GM12878 (cell line): ENCODE measurements at regions not wholly inside any gene's neighbourhood (a gene's known extent, or its start where the extent isn't known, plus 50 kb on each side); places are given as distances from the start of the nearest gene placed in this dataset.

Source experiments
- ATAC-seq: fragments of 200-7000 bp; cut with Tn5 transposase; 3 replicates; pipeline ENCODE4 v1.9.1; 2020; ENCODE audit warnings: mild to moderate bottlenecking, moderate library complexity
- BruUV-seq: library from RNA; stranded (reverse); fragments of 400-500 nt; replicated peaks from 2 replicates; lab custom pipeline; 2021; lab: Mats Ljungman, UMichigan
- CTCF ChIA-PET: fragments of 300-600 bp; sonication (Branson Sonifier 250); formaldehyde crosslinking; extraction: SDS; loops from one replicate; lab custom pipeline; 2021; ENCODE audit warnings: inconsistent platforms; lab: Yijun Ruan, JAX
- POLR2A ChIA-PET: fragments of 350-600 bp; formaldehyde crosslinking; extraction: SDS; loops from one replicate; lab custom pipeline; 2021; ENCODE audit warnings: inconsistent platforms; lab: Charles Lee
- RAD21 ChIA-PET: fragments of 300-600 bp; sonication (Branson Sonifier 250); formaldehyde crosslinking; loops from one replicate; lab custom pipeline; 2023; ENCODE audit warnings: antibody characterized with exemption; ENCODE audit not compliant: unreplicated experiment; lab: Charles Lee
- SMC1A ChIA-PET: fragments of 300-600 bp; sonication (Branson Sonifier 250); formaldehyde crosslinking; loops from one replicate; lab custom pipeline; 2023; ENCODE audit not compliant: unreplicated experiment, uncharacterized antibody; lab: Charles Lee
- DNase-seq: peaks from one replicate; pipeline ENCODE4 v3.0.0-alpha.2; 2011; ENCODE audit warnings: low read depth, low spot score
- FAIRE-seq: peaks from 3 replicates; lab custom pipeline; 2011; peaks lifted over from hg19 to GRCh38; lab: Jason Lieb, UNC
- H2AFZ ChIP-seq: 2 replicates; pipeline ENCODE4 v1.6.0; 2011; ENCODE audit warnings: low read depth, low read length, control low read depth; ENCODE audit not compliant: control insufficient read depth
- H3K27ac ChIP-seq: 2 replicates; pipeline ENCODE4 v1.5.1; 2011; ENCODE audit warnings: control low read depth; ENCODE audit not compliant: control insufficient read depth, insufficient read depth
- H3K27me3 ChIP-seq, 2 experiments: replicated peaks in 1 of 2; 2 replicates each; pipeline versions ENCODE4 v1.6.0 to v1.6.1; 2011; ENCODE audit warnings: low read length in 1 of 2; ENCODE audit not compliant: control insufficient read depth in 2 of 2, insufficient read depth in 2 of 2
- H3K36me3 ChIP-seq, 2 experiments: 2 replicates each; pipeline ENCODE4 v1.5.1; 2011; ENCODE audit warnings: low read length in 1 of 2; ENCODE audit not compliant: control insufficient read depth in 2 of 2, insufficient read depth in 2 of 2
- H3K4me1 ChIP-seq: 2 replicates; pipeline ENCODE4 v1.6.1; 2011; ENCODE audit warnings: mild to moderate bottlenecking, low read length, moderate library complexity, mixed read lengths; ENCODE audit not compliant: control insufficient read depth, insufficient read depth
- H3K4me2 ChIP-seq: 2 replicates; pipeline ENCODE4 v1.6.0; 2011; ENCODE audit warnings: control low read depth; ENCODE audit not compliant: control insufficient read depth, insufficient read depth
- H3K4me3 ChIP-seq: fragments of 200-600 bp; sonication (generic); 2 replicates; pipeline ENCODE4 v1.5.1; 2016
- H3K79me2 ChIP-seq: 2 replicates; pipeline ENCODE4 v1.6.0; 2011; ENCODE audit warnings: low read length; ENCODE audit not compliant: control insufficient read depth, insufficient read depth
- H3K9ac ChIP-seq: 2 replicates; pipeline ENCODE4 v1.8.0; 2011; ENCODE audit warnings: low read length, control low read depth, mixed read lengths; ENCODE audit not compliant: control insufficient read depth, insufficient read depth
- H3K9me3 ChIP-seq: replicated peaks from 3 replicates; pipeline ENCODE4 v1.5.1; 2011; ENCODE audit warnings: mild to moderate bottlenecking, low read length; ENCODE audit not compliant: control insufficient read depth, insufficient read depth
- H4K20me1 ChIP-seq: 2 replicates; pipeline ENCODE4 v1.6.0; 2011; ENCODE audit not compliant: control insufficient read depth, insufficient read depth
- ATF7 ChIP-seq: fragments of 450-650 bp; IDR thresholded peaks from 2 replicates; pipeline ENCODE4 v1.6.1; 2016; ENCODE audit warnings: low read depth, mild to moderate bottlenecking
- GATAD2B ChIP-seq: fragments of 450-650 bp; conservative IDR thresholded peaks from 2 replicates; pipeline ENCODE4 v1.6.1; 2017; ENCODE audit warnings: low read depth, mild to moderate bottlenecking, moderate library complexity
- IKZF1 ChIP-seq: fragments of 450-650 bp; conservative IDR thresholded peaks from 2 replicates; pipeline ENCODE4 v1.6.1; 2017; ENCODE audit warnings: antibody characterized with exemption, mild to moderate bottlenecking
- KAT2A ChIP-seq: conservative IDR thresholded peaks from 2 replicates; pipeline ENCODE4 v1.6.1; 2011; ENCODE audit warnings: low read depth, low read length; ENCODE audit not compliant: control insufficient read depth
- MEF2B ChIP-seq: fragments of 450-650 bp; IDR thresholded peaks from 2 replicates; pipeline ENCODE4 v1.6.1; 2018; ENCODE audit warnings: mild to moderate bottlenecking, moderate library complexity; ENCODE audit not compliant: partially characterized antibody, poor library complexity, severe bottlenecking
- NBN ChIP-seq: fragments of 450-650 bp; IDR thresholded peaks from 2 replicates; pipeline ENCODE4 v1.6.1; 2016
- NRF1 ChIP-seq: conservative IDR thresholded peaks from 2 replicates; pipeline ENCODE4 v1.6.1; 2011; ENCODE audit warnings: mild to moderate bottlenecking, low read depth, low read length, improper control_type of control experiment
- POLR2A ChIP-seq: IDR thresholded peaks from 2 replicates; pipeline ENCODE4 v1.6.1; 2011; ENCODE audit warnings: low read depth, mild to moderate bottlenecking, low read length
- RELA ChIP-seq: fragments of 450-650 bp; IDR thresholded peaks from 2 replicates; pipeline ENCODE4 v1.8.0; 2014; ENCODE audit warnings: borderline replicate concordance; ENCODE audit not compliant: partially characterized antibody
- RELB ChIP-seq: fragments of 450-650 bp; IDR thresholded peaks from 2 replicates; pipeline ENCODE4 v1.6.1; 2017; ENCODE audit warnings: low read depth, mild to moderate bottlenecking, moderate library complexity
- RUNX3 ChIP-seq: IDR thresholded peaks from 2 replicates; pipeline ENCODE4 v1.6.1; 2012; ENCODE audit warnings: low read length, inconsistent platforms
- SIX5 ChIP-seq: IDR thresholded peaks from 2 replicates; pipeline ENCODE4 v1.6.1; 2011; ENCODE audit warnings: mild to moderate bottlenecking, low read depth, low read length, moderate library complexity; ENCODE audit not compliant: severe bottlenecking
- SKIL ChIP-seq: fragments of 450-650 bp; IDR thresholded peaks from 2 replicates; pipeline ENCODE4 v1.6.1; 2017; ENCODE audit warnings: mild to moderate bottlenecking, low read depth, inconsistent platforms; ENCODE audit not compliant: poor library complexity, severe bottlenecking
- SMAD5 ChIP-seq: IDR thresholded peaks from 2 replicates; pipeline ENCODE4 v1.6.1; 2016; ENCODE audit warnings: antibody characterized with exemption, low read depth
- ZNF622 ChIP-seq: fragments of 450-650 bp; IDR thresholded peaks from 2 replicates; pipeline ENCODE4 v1.6.1; 2017; ENCODE audit warnings: mild to moderate bottlenecking, inconsistent platforms
- WGBS: methylation state at CpG from one replicate; pipeline ENCODE4 v1.1.6; 2016; ENCODE audit warnings: low lambda C conversion rate; ENCODE audit not compliant: insufficient replicate concordance, insufficient coverage; ENCODE audit errors: missing lambda C conversion rate; 5-methylcytosine and 5-hydroxymethylcytosine counted together
- in situ Hi-C: fragments of 300-500 bp; cut with MboI; formaldehyde crosslinking; loops from 9 replicates; pipeline ENCODE4 v1.14.3; 2018; ENCODE audit warnings: mixed read lengths
- intact Hi-C: fragments of 100-400 bp; cut with micrococcal nuclease; formaldehyde crosslinking; loops from one replicate; pipeline ENCODE4 v1.14.2; 2022; ENCODE audit not compliant: unreplicated experiment
- TF ChIP-seq, protein P1 (sequence below): fragments of 450-650 bp; formaldehyde crosslinking; IDR thresholded peaks from 2 replicates; pipeline ENCODE4 v1.4.0; 2022; ENCODE audit warnings: mild to moderate bottlenecking, moderate library complexity

GRCh38 chr17:416293-417206 lies 63.9 kb upstream of the RPH3AL start:
- CTCF ChIA-PET: interaction anchor here (0.7 to 4.4 kb wide), 6 partner anchors 122 to 564 kb away, joined by 3 to 58 read pairs (median 4); partner anchors contain the start of gene GEMIN4
- ATAC-seq (peak; percentile 87), DNase-seq (peak; percentile 85), FAIRE-seq (peak; percentile 91)
- Histone ChIP-seq H3K4me1 (peaks cover 35% of the 10 kb centered on the region), H3K27me3 (no peaks in the 10 kb centered on the region), H3K9me3 (no peaks in the 10 kb centered on the region; the same call in 2 of the 3 replicates), H3K9ac (peak overlapping the region; percentile 89), H3K36me3 (no peaks in the 10 kb centered on the region), H3K4me2 (peak overlapping the region; percentile 99), H3K79me2 (peaks cover 14% of the 10 kb centered on the region), H3K4me3 (peak overlapping the region; percentile 75), H2AFZ (peak overlapping the region; percentile 92), H4K20me1 (no peaks in the 10 kb centered on the region), H3K27ac (peak overlapping the region; percentile 99)
- in situ Hi-C loops (no loop called here), intact Hi-C loops (no loop called here)
- BruUV-seq: TSS peak; percentile 81
- RAD21 ChIA-PET: interaction anchor here (0.6 to 3.6 kb wide), 10 partner anchors 11 to 565 kb away, joined by 3 to 18 read pairs (median 3); partner anchors contain the start of genes GLOD4, MRM3 and NXN
- 1% methylated on average over 21 of the region's 23 CpGs for WGBS
- POLR2A ChIA-PET: interaction anchor here (1.3 to 2.5 kb wide), 3 partner anchors 78 to 284 kb away, joined by 3 to 11 read pairs (median 4); no protein-coding TSS in a partner anchor
- SMC1A ChIA-PET: interaction anchor here (0.7 to 2.5 kb wide), 10 partner anchors 11 to 580 kb away, joined by 3 to 26 read pairs (median 3); partner anchors contain the start of gene TIMM22
- TF ChIP-seq GATAD2B (0 out of 2 replicates have a peak, but pooled peaks have one; percentile 37), NRF1 (no peak), NBN (peak; percentile 89), ZNF622 (no peak), SIX5 (no peak), KAT2A (no peak), RELB (peak; percentile 79; the same call in 1 of the 2 replicates), POLR2A (peak; percentile 70), ATF7 (peak; percentile 56), SMAD5 (no peak), SKIL (peak; percentile 72), RUNX3 (peak; percentile 83), IKZF1 (peak; percentile 60), MEF2B (peak; percentile 11), RELA (no peak)
- TF ChIP-seq, protein P1, sequence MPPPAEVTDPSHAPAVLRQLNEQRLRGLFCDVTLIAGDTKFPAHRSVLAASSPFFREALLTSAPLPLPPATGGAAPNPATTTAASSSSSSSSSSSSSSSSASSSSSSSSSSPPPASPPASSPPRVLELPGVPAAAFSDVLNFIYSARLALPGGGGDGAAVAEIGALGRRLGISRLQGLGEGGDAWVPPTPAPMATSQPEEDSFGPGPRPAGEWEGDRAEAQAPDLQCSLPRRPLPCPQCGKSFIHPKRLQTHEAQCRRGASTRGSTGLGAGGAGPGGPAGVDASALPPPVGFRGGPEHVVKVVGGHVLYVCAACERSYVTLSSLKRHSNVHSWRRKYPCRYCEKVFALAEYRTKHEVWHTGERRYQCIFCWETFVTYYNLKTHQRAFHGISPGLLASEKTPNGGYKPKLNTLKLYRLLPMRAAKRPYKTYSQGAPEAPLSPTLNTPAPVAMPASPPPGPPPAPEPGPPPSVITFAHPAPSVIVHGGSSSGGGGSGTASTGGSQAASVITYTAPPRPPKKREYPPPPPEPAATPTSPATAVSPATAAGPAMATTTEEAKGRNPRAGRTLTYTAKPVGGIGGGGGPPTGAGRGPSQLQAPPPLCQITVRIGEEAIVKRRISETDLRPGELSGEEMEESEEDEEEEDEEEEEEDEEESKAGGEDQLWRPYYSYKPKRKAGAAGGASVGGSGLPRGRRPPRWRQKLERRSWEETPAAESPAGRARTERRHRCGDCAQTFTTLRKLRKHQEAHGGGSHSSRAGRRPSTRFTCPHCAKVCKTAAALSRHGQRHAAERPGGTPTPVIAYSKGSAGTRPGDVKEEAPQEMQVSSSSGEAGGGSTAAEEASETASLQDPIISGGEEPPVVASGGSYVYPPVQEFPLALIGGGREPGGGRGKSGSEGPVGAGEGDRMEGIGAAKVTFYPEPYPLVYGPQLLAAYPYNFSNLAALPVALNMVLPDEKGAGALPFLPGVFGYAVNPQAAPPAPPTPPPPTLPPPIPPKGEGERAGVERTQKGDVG: no peak
